ENCODE measurements at regions not wholly inside any gene's neighbourhood (a gene's known extent, or its start where the extent isn't known, plus 50 kb on each side); places are given as distances from the start of the nearest gene placed in this dataset.

DNA sequence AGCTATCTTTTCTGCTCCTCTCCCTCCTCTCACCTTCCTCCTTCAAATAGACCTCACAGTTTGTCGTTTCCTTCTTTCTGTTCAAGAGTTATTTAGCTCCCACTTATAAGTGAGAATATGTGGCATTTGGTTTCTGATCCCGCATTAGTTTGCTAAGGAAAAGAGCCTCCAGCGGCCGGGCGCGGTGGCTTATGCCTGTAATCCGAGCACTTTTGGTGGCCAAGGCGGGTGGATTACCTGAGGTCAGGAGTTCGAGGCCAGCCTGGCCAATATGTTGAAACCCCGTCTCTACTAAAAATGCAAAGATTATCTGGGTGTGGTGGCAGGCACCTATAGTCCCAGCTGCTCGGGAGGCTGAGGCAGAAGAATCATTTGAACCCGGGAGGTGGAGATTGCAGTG is 2101.6 kb downstream of the MAT2B start:
- H3K36me3 ChIP-seq (ENCODE audit: control insufficient read depth, insufficient read depth, low read length) = no peaks in the 10 kb centered on the region
- no peaks in the 10 kb centered on the region for H3K27me3 ChIP-seq (ENCODE audit: control insufficient read depth, insufficient read depth, low read length)
- DNase-seq (ENCODE audit: low read depth) (no peak), FAIRE-seq (no peak)
- TF ChIP-seq, protein P1, sequence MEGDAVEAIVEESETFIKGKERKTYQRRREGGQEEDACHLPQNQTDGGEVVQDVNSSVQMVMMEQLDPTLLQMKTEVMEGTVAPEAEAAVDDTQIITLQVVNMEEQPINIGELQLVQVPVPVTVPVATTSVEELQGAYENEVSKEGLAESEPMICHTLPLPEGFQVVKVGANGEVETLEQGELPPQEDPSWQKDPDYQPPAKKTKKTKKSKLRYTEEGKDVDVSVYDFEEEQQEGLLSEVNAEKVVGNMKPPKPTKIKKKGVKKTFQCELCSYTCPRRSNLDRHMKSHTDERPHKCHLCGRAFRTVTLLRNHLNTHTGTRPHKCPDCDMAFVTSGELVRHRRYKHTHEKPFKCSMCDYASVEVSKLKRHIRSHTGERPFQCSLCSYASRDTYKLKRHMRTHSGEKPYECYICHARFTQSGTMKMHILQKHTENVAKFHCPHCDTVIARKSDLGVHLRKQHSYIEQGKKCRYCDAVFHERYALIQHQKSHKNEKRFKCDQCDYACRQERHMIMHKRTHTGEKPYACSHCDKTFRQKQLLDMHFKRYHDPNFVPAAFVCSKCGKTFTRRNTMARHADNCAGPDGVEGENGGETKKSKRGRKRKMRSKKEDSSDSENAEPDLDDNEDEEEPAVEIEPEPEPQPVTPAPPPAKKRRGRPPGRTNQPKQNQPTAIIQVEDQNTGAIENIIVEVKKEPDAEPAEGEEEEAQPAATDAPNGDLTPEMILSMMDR (IDR thresholded peaks at IDR 0.05; ENCODE audit: insufficient read depth, low read length, severe bottlenecking) = no peak
- H3K4me3 ChIP-seq (ENCODE audit: low read depth, low read length) = no peak overlapping the region

DNA sequence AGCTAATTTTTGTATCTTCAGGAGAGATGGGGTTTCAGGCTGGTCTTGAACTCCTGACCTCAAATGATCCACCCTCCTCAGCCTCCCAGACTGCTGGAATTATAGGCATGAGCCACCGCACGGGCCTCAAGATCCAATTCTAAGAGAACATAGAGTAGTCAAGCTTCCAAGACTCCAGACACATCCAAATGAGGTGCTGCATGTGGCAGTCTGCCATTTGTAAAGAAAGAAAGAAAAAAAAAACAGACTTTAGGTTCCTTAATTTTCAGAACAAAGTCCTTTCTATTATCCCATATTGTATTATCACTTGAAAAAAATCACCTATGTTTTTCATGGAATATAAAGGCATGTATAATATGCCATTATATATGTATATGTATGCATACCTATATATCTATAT is 2104.5 kb downstream of the MAT2B start:
- H3K27me3 ChIP-seq (ENCODE audit: control insufficient read depth, insufficient read depth, low read length) = no peaks in the 10 kb centered on the region
- H3K36me3 ChIP-seq (ENCODE audit: control insufficient read depth, insufficient read depth, low read length) = no peaks in the 10 kb centered on the region
- FAIRE-seq (no peak), DNase-seq (ENCODE audit: low read depth) (no peak)
- TF ChIP-seq, protein P1 (IDR thresholded peaks at IDR 0.05; ENCODE audit: insufficient read depth, low read length, severe bottlenecking) = no peak
- H3K4me3 ChIP-seq (ENCODE audit: low read depth, low read length) = no peak overlapping the region

- TF ChIP-seq, protein P1 (IDR thresholded peaks at IDR 0.05; ENCODE audit: insufficient read depth, low read length, severe bottlenecking) = no peak
- no peak for FAIRE-seq
These were observed 2111.3 kb downstream of the MAT2B start for GRCh38 chr5:165616490-165617405.

GRCh38 chr5:165617491-165617890 is 2112.1 kb downstream of the MAT2B start:
- DNase-seq (ENCODE audit: low read depth) (no peak), FAIRE-seq (no peak)
- Histone ChIP-seq H3K4me3 (ENCODE audit: low read depth, low read length) (no peak overlapping the region), H3K36me3 (ENCODE audit: control insufficient read depth, insufficient read depth, low read length) (no peaks in the 10 kb centered on the region), H3K27me3 (ENCODE audit: control insufficient read depth, insufficient read depth, low read length) (no peaks in the 10 kb centered on the region)
- TF ChIP-seq, protein P1 (IDR thresholded peaks at IDR 0.05; ENCODE audit: insufficient read depth, low read length, severe bottlenecking) = no peak

More at GRCh38 chr5:165616490-165617405, 2111.3 kb downstream of the MAT2B start:
- Histone ChIP-seq H3K36me3 (ENCODE audit: control insufficient read depth, insufficient read depth, low read length) (no peaks in the 10 kb centered on the region), H3K27me3 (ENCODE audit: control insufficient read depth, insufficient read depth, low read length) (no peaks in the 10 kb centered on the region), H3K4me3 (ENCODE audit: low read depth, low read length) (no peak overlapping the region)
- no peak for DNase-seq (ENCODE audit: low read depth)

GRCh38 chr5:165620394-165620793 is 2115.0 kb downstream of the MAT2B start:
- TF ChIP-seq, protein P1 (IDR thresholded peaks at IDR 0.05; ENCODE audit: insufficient read depth, low read length, severe bottlenecking) = no peak
- Histone ChIP-seq H3K4me3 (ENCODE audit: low read depth, low read length) (no peak overlapping the region), H3K36me3 (ENCODE audit: control insufficient read depth, insufficient read depth, low read length) (no peaks in the 10 kb centered on the region), H3K27me3 (ENCODE audit: control insufficient read depth, insufficient read depth, low read length) (no peaks in the 10 kb centered on the region)
- DNase-seq (ENCODE audit: low read depth) (no peak), FAIRE-seq (no peak)

Measured in bronchial epithelial cell (primary cell).